ENCODE measurements at regions not wholly inside any gene's neighbourhood (a gene's known extent, or its start where the extent isn't known, plus 50 kb on each side); places are given as distances from the start of the nearest gene placed in this dataset.

DNA sequence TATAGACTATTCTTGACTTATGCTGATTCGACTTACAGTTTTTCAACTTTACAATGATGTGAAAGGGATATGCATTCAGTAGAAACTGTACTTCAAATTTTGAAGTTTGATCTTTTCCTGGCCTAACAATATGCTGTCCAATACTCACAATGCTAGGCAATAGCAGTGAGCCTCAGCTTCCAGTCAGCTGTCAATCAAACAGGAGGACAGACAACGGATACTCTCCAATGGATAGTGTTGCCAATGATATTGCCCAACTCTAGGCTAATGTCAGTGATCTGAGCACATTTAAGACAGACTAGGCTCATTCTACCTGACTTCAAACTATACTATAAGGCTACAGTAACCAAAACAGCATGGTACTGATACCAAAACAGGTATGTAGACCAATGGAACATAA is 55.0 kb upstream of the ZNF280D start:
- no peak overlapping the region for H2BK12ac ChIP-seq (ENCODE audit: insufficient read length, low read depth, low read length)
- no peak overlapping the region for H4K8ac ChIP-seq (replicated peaks; ENCODE audit: insufficient read length, low read depth, low read length)
- no peak overlapping the region for H2BK120ac ChIP-seq (ENCODE audit: low read depth, low read length, poor library complexity, severe bottlenecking)
- no peak overlapping the region for H3K23ac ChIP-seq (ENCODE audit: insufficient read length, low read depth, low read length)
- no peak overlapping the region for H2BK20ac ChIP-seq (ENCODE audit: low read depth, low read length, poor library complexity, severe bottlenecking)
- no peaks in the 10 kb centered on the region for H3K27me3 ChIP-seq (ENCODE audit: insufficient read depth, low read length)
- Mint-ChIP-seq H3K27me3 (ENCODE audit: low read depth) (no peaks in the 10 kb centered on the region), H3K27ac (no peak overlapping the region), H3K4me1 (peaks cover 5% of the 10 kb centered on the region in 2 experiments; a peak in 2 of 4 replicates), H3K9me3 (peaks cover 17 to 18% of the 10 kb centered on the region in 2 experiments), H3K4me3 (no peak overlapping the region), H3K36me3 (ENCODE audit: insufficient read depth in 1 of 3, low read depth in 3 of 3) (no peaks in the 10 kb centered on the region; a peak in 1 of 7 replicates)
- no peak overlapping the region for H4K5ac ChIP-seq (ENCODE audit: insufficient read length, low read depth, low read length)
- no peak overlapping the region for H2BK15ac ChIP-seq (ENCODE audit: low read depth, low read length)
- H3K4me1 ChIP-seq (ENCODE audit: insufficient read depth, low read length) = no peaks in the 10 kb centered on the region
- no peak overlapping the region for H3K4ac ChIP-seq (ENCODE audit: low read depth, low read length)
- no peak overlapping the region for H3K56ac ChIP-seq (ENCODE audit: insufficient read length, low read depth, low read length)
- no CpG with 5 or more reads among the region's 2 CpGs for WGBS (ENCODE audit: extremely low coverage, insufficient read length, low lambda C conversion rate)
- H4K20me1 ChIP-seq (ENCODE audit: control insufficient read depth, insufficient read depth, insufficient read length) = no peaks in the 10 kb centered on the region
- H3K4me2 ChIP-seq (ENCODE audit: insufficient read depth, insufficient read length, low read length) = no peak overlapping the region
- H3K79me1 ChIP-seq (ENCODE audit: insufficient read depth, low read depth, low read length, poor library complexity, severe bottlenecking) = no peaks in the 10 kb centered on the region
- H3K18ac ChIP-seq (ENCODE audit: insufficient read length, low read depth, low read length) = no peak overlapping the region
- no peak for DNase-seq
- no peak overlapping the region for H3K9ac ChIP-seq (ENCODE audit: extremely low read depth, insufficient read length, low read length)
- TF ChIP-seq CTCF (conservative IDR thresholded peaks at IDR 0.05) = no peak
- H3T11ph ChIP-seq (ENCODE audit: low read length) = no peak overlapping the region
- H3K14ac ChIP-seq (ENCODE audit: insufficient read depth, low read length) = no peak overlapping the region
- H3K9me3 ChIP-seq (ENCODE audit: control insufficient read depth, low read depth, low read length) = no peaks in the 10 kb centered on the region
- no peaks in the 10 kb centered on the region for H3K79me2 ChIP-seq (ENCODE audit: insufficient read depth, low read length)
- H4K91ac ChIP-seq (ENCODE audit: insufficient read length, low read depth, low read length) = no peak overlapping the region
- no peak overlapping the region for H3K27ac ChIP-seq (ENCODE audit: insufficient read length, low read depth, low read length)
- no peaks in the 10 kb centered on the region for H3K23me2 ChIP-seq (ENCODE audit: insufficient read length, low read depth, low read length, poor library complexity, severe bottlenecking)
- no peak overlapping the region for H2BK5ac ChIP-seq (ENCODE audit: insufficient read length, low read length)
- H2AFZ ChIP-seq (ENCODE audit: low read length) = no peak overlapping the region
- no peak overlapping the region for H2AK5ac ChIP-seq (ENCODE audit: insufficient read length, low read length)
